Subcutaneous abdominal adipose tissue (tissue), 5 donors: ENCODE measurements at regions not wholly inside any gene's neighbourhood (a gene's known extent, or its start where the extent isn't known, plus 50 kb on each side); places are given as distances from the start of the nearest gene placed in this dataset.
A peak's percentile ranks its signal among the peaks of the same experiment; 100 is the strongest.
"Not testable (repeated sequence)": the region's sequence is repeated elsewhere in the genome, so short reads cannot be mapped to it uniquely, and the experiment has no call there.

Source experiments
- H3K27ac ChIP-seq: one replicate; pipeline ENCODE4 v1.7.0; 2013; ENCODE audit warnings: low read depth, mild to moderate bottlenecking, inconsistent platforms, low read length, moderate library complexity
- H3K27me3 ChIP-seq, 5 donors: one replicate each; pipeline ENCODE4 v1.7.0; 2013; ENCODE audit warnings: low read length in 5 of 5, inconsistent platforms in 1 of 5; ENCODE audit not compliant: control insufficient read depth in 5 of 5, insufficient read depth in 4 of 5
- H3K36me3 ChIP-seq, 5 donors: one replicate each; pipeline ENCODE4 v1.7.0; 2013; ENCODE audit warnings: low read length in 5 of 5; ENCODE audit not compliant: control insufficient read depth in 5 of 5, insufficient read depth in 5 of 5
- H3K4me1 ChIP-seq, 5 donors: one replicate each; pipeline ENCODE4 v1.7.0; 2013; ENCODE audit warnings: low read length in 5 of 5, mild to moderate bottlenecking in 3 of 5, moderate library complexity in 1 of 5; ENCODE audit not compliant: control insufficient read depth in 5 of 5, insufficient read depth in 5 of 5
- H3K4me3 ChIP-seq, 5 donors: one replicate each; pipeline ENCODE4 v1.7.0; 2013; ENCODE audit warnings: low read length in 5 of 5, low read depth in 1 of 5
- H3K9ac ChIP-seq, 5 donors: one replicate each; pipeline ENCODE4 v1.7.0; 2013; ENCODE audit warnings: low read length in 5 of 5, mild to moderate bottlenecking in 4 of 5, moderate library complexity in 3 of 5
- H3K9me3 ChIP-seq, 5 donors: one replicate each; pipeline ENCODE4 v1.7.0; 2013; ENCODE audit warnings: low read length in 5 of 5; ENCODE audit not compliant: control insufficient read depth in 5 of 5
- donor health status: healthy.
- donor health status: healthy.
- donor health status: healthy.
- donor health status: healthy.
- donor health status: healthy.

- Histone ChIP-seq H3K27me3 (no peaks in the 10 kb centered on the region), H3K9me3 (no peaks in the 10 kb centered on the region), H3K9ac (no peak overlapping the region), H3K4me1 (peaks cover 4 to 12% (median 10%) of the 10 kb centered on the region in 5 donors), H3K4me3 (no peak overlapping the region), H3K27ac (no peak overlapping the region), H3K36me3 (no peaks in the 10 kb centered on the region)
These were observed 80.2 kb upstream of the ALOX12 start for GRCh38 chr17:6915620-6916019.

GRCh38 chr17:6919158-6919557 lies 76.7 kb upstream of the ALOX12 start:
- H3K27ac ChIP-seq = no peak overlapping the region
- no peaks in the 10 kb centered on the region for H3K27me3 ChIP-seq
- H3K36me3 ChIP-seq = no peaks in the 10 kb centered on the region
- H3K4me3 ChIP-seq = no peak overlapping the region
- H3K9ac ChIP-seq = no peak overlapping the region
- H3K9me3 ChIP-seq = no peaks in the 10 kb centered on the region
- peaks cover 3 to 6% (median 4%) of the 10 kb centered on the region in 5 donors for H3K4me1 ChIP-seq

- Histone ChIP-seq H3K4me1 (peaks cover 0 to 8% (median 4%) of the 10 kb centered on the region in 5 donors), H3K9ac (no peak overlapping the region), H3K27me3 (no peaks in the 10 kb centered on the region), H3K4me3 (no peak overlapping the region), H3K9me3 (no peaks in the 10 kb centered on the region), H3K36me3 (no peaks in the 10 kb centered on the region), H3K27ac (no peak overlapping the region)
These were observed 72.5 kb upstream of the ALOX12 start for GRCh38 chr17:6923385-6923784.

GRCh38 chr17:6924208-6924607 lies 71.6 kb upstream of the ALOX12 start:
- Histone ChIP-seq H3K4me3 (no peak overlapping the region), H3K27ac (no peak overlapping the region), H3K27me3 (no peaks in the 10 kb centered on the region), H3K4me1 (peaks cover 0 to 8% (median 4%) of the 10 kb centered on the region in 5 donors), H3K9ac (no peak overlapping the region), H3K36me3 (no peaks in the 10 kb centered on the region), H3K9me3 (no peaks in the 10 kb centered on the region)

- Histone ChIP-seq H3K9me3 (no peaks in the 10 kb centered on the region), H3K4me3 (no peak overlapping the region), H3K9ac (no peak overlapping the region), H3K27ac (no peak overlapping the region), H3K36me3 (no peaks in the 10 kb centered on the region), H3K27me3 (no peaks in the 10 kb centered on the region), H3K4me1 (peaks cover 0 to 8% (median 4%) of the 10 kb centered on the region in 5 donors)
These were observed 69.2 kb upstream of the ALOX12 start for GRCh38 chr17:6926667-6927066.

GRCh38 chr17:6927290-6928126 lies 68.3 kb upstream of the ALOX12 start:
- Histone ChIP-seq H3K9me3 (peaks cover 0 to under 1% (median 0%) of the 10 kb centered on the region in 5 donors), H3K36me3 (no peaks in the 10 kb centered on the region), H3K27me3 (no peaks in the 10 kb centered on the region), H3K4me3 (no peak overlapping the region), H3K9ac (no peak overlapping the region), H3K4me1 (peaks cover 0 to 8% (median 4%) of the 10 kb centered on the region in 5 donors), H3K27ac (no peak overlapping the region)

- Histone ChIP-seq H3K27ac (no peak overlapping the region), H3K9me3 (peaks cover 0 to 4% (median 0%) of the 10 kb centered on the region in 5 donors), H3K9ac (no peak overlapping the region), H3K4me3 (no peak overlapping the region), H3K36me3 (no peaks in the 10 kb centered on the region), H3K4me1 (peaks cover 0 to 8% (median 4%) of the 10 kb centered on the region in 5 donors), H3K27me3 (no peaks in the 10 kb centered on the region)
These were observed 67.7 kb upstream of the ALOX12 start for GRCh38 chr17:6928193-6928592.

GRCh38 chr17:6930749-6931148 lies 65.1 kb upstream of the ALOX12 start:
- Histone ChIP-seq H3K4me3 (no peak overlapping the region), H3K27ac (no peak overlapping the region), H3K4me1 (peaks cover 0 to 10% (median 4%) of the 10 kb centered on the region in 5 donors), H3K9ac (no peak overlapping the region), H3K36me3 (no peaks in the 10 kb centered on the region), H3K9me3 (peaks cover 0 to 4% (median 0%) of the 10 kb centered on the region in 5 donors), H3K27me3 (no peaks in the 10 kb centered on the region)

GRCh38 chr17:6934544-6934943 lies 61.3 kb upstream of the ALOX12 start:
- H3K27ac ChIP-seq, H3K9ac ChIP-seq, H3K4me3 ChIP-seq, H3K27me3 ChIP-seq, H3K36me3 ChIP-seq, H3K9me3 ChIP-seq: not testable (repeated sequence)
- peaks cover 0 to 14% (median 3%) of the 10 kb centered on the region in 5 donors for H3K4me1 ChIP-seq

- no peaks in the 10 kb centered on the region for H3K27me3 ChIP-seq
- peak overlapping the region in 4 of 5 donors; percentile 44 to 84 (median 78) for H3K9ac ChIP-seq
- peak overlapping the region; percentile 47 for H3K27ac ChIP-seq
- no peaks in the 10 kb centered on the region for H3K36me3 ChIP-seq
- H3K4me1 ChIP-seq = peaks cover 0 to 21% (median 16%) of the 10 kb centered on the region in 5 donors
- H3K9me3 ChIP-seq = peaks cover 0 to 4% (median 0%) of the 10 kb centered on the region in 5 donors
- H3K4me3 ChIP-seq = peak overlapping the region; percentile 46 to 89 (median 74)
These were observed 59.4 kb upstream of the ALOX12 start for GRCh38 chr17:6936370-6937028.
